ENCODE measurements at regions not wholly inside any gene's neighbourhood (a gene's known extent, or its start where the extent isn't known, plus 50 kb on each side); places are given as distances from the start of the nearest gene placed in this dataset.

GRCh38 chr2:128391679-128392078 lies 73.0 kb upstream of the HS6ST1 start:
- no peak for TF ChIP-seq EZH2phosphoT487 (conservative IDR thresholded peaks at IDR 0.05; ENCODE audit: low read length)
- no peak for TF ChIP-seq CTCF (IDR thresholded peaks at IDR 0.05; ENCODE audit: insufficient read depth, low read length, poor library complexity, severe bottlenecking)
